Neutrophil (primary cell): ENCODE measurements at regions not wholly inside any gene's neighbourhood (a gene's known extent, or its start where the extent isn't known, plus 50 kb on each side); places are given as distances from the start of the nearest gene placed in this dataset.

Source experiments
- H3K27ac ChIP-seq: fragments of 200-600 bp; sonication (generic); 2 replicates; pipeline ENCODE4 v1.5.1; 2016; ENCODE audit warnings: mild to moderate bottlenecking, moderate library complexity
- H3K27me3 ChIP-seq: fragments of 200-600 bp; sonication (generic); 2 replicates; pipeline ENCODE4 v1.6.0; 2016; ENCODE audit warnings: mild to moderate bottlenecking
- H3K36me3 ChIP-seq: fragments of 200-600 bp; sonication (generic); 2 replicates; pipeline ENCODE4 v1.5.1; 2017
- H3K4me1 ChIP-seq, 2 experiments: fragments of 200-600 bp in 1 of 2; sonication (generic) in 1 of 2; 1 replicate in 1 of 2; 2 replicates in 1 of 2; pipeline versions ENCODE4 v1.5.1 to v1.6.1; 2013 to 2016; ENCODE audit warnings: low read depth in 1 of 2, low read length in 1 of 2, mild to moderate bottlenecking in 1 of 2, moderate library complexity in 1 of 2; ENCODE audit not compliant: control insufficient read depth in 1 of 2, insufficient read depth in 1 of 2
- H3K4me3 ChIP-seq, 2 experiments: fragments of 200-600 bp in 1 of 2; sonication (generic) in 1 of 2; 1 replicate in 1 of 2; 2 replicates in 1 of 2; pipeline ENCODE4 v1.5.1; 2013 to 2016; ENCODE audit warnings: low read depth in 1 of 2, low read length in 1 of 2, mild to moderate bottlenecking in 1 of 2, moderate library complexity in 1 of 2
- H3K9me3 ChIP-seq: fragments of 200-600 bp; sonication (generic); 2 replicates; pipeline ENCODE4 v1.5.1; 2016
- CTCF ChIP-seq: fragments of 200-600 bp; sonication (generic); IDR thresholded peaks from 2 replicates; pipeline ENCODE4 v1.5.1; 2016; ENCODE audit warnings: antibody characterized with exemption

- Histone ChIP-seq H3K4me3 (no peak overlapping the region), H3K9me3 (no peaks in the 10 kb centered on the region), H3K27ac (no peak overlapping the region), H3K27me3 (no peaks in the 10 kb centered on the region), H3K4me1 (no peaks in the 10 kb centered on the region), H3K36me3 (no peaks in the 10 kb centered on the region)
- no peak for TF ChIP-seq CTCF
These were observed 148.1 kb upstream of the SERPINE2 start for GRCh38 chr2:224187220-224187619.

- Histone ChIP-seq H3K27me3 (no peaks in the 10 kb centered on the region), H3K36me3 (no peaks in the 10 kb centered on the region), H3K27ac (no peak overlapping the region), H3K4me1 (no peaks in the 10 kb centered on the region), H3K4me3 (no peak overlapping the region), H3K9me3 (no peaks in the 10 kb centered on the region)
- no peak for TF ChIP-seq CTCF
These were observed 146.0 kb upstream of the SERPINE2 start for GRCh38 chr2:224185023-224185601.

- no peaks in the 10 kb centered on the region for H3K27me3 ChIP-seq
- no peaks in the 10 kb centered on the region for H3K36me3 ChIP-seq
- no peak for TF ChIP-seq CTCF
- H3K27ac ChIP-seq = no peak overlapping the region
- H3K9me3 ChIP-seq = no peaks in the 10 kb centered on the region
- H3K4me3 ChIP-seq = no peak overlapping the region
- no peaks in the 10 kb centered on the region for H3K4me1 ChIP-seq
These were observed 144.0 kb upstream of the SERPINE2 start for GRCh38 chr2:224183086-224183485.

- Histone ChIP-seq H3K4me1 (no peaks in the 10 kb centered on the region), H3K36me3 (no peaks in the 10 kb centered on the region), H3K27me3 (no peaks in the 10 kb centered on the region), H3K4me3 (no peak overlapping the region), H3K9me3 (no peaks in the 10 kb centered on the region), H3K27ac (no peak overlapping the region)
- TF ChIP-seq CTCF = no peak
These were observed 143.4 kb upstream of the SERPINE2 start for GRCh38 chr2:224182498-224182897.

- Histone ChIP-seq H3K27me3 (no peaks in the 10 kb centered on the region), H3K36me3 (no peaks in the 10 kb centered on the region), H3K27ac (no peak overlapping the region), H3K9me3 (no peaks in the 10 kb centered on the region), H3K4me1 (no peaks in the 10 kb centered on the region), H3K4me3 (no peak overlapping the region)
- TF ChIP-seq CTCF = no peak
These were observed 142.6 kb upstream of the SERPINE2 start for GRCh38 chr2:224181534-224182155.
